HUES6 (cell line): ENCODE measurements at regions not wholly inside any gene's neighbourhood (a gene's known extent, or its start where the extent isn't known, plus 50 kb on each side); places are given as distances from the start of the nearest gene placed in this dataset.

ENCODE experiments used
- H3K27ac ChIP-seq: 2 replicates; pipeline ENCODE4 v1.7.0; 2013; ENCODE audit warnings: low read depth, mild to moderate bottlenecking, low read length, inconsistent platforms
- H3K27me3 ChIP-seq: 2 replicates; pipeline ENCODE4 v1.6.1; 2013; ENCODE audit warnings: low read length; ENCODE audit not compliant: control insufficient read depth, insufficient read depth
- H3K36me3 ChIP-seq: 2 replicates; pipeline ENCODE4 v1.6.1; 2013; ENCODE audit warnings: low read length; ENCODE audit not compliant: control insufficient read depth, insufficient read depth
- H3K4me1 ChIP-seq: 2 replicates; pipeline ENCODE4 v1.6.1; 2013; ENCODE audit warnings: low read length; ENCODE audit not compliant: control insufficient read depth, insufficient read depth
- H3K4me3 ChIP-seq: 2 replicates; pipeline ENCODE4 v1.5.1; 2013; ENCODE audit warnings: low read depth, low read length
- H3K9ac ChIP-seq: one replicate; pipeline ENCODE4 v1.6.1; 2013; ENCODE audit warnings: mild to moderate bottlenecking, low read length
- H3K9me3 ChIP-seq: 2 replicates; pipeline ENCODE4 v1.6.1; 2013; ENCODE audit warnings: low read depth, low read length; ENCODE audit not compliant: control insufficient read depth, insufficient read depth

- H3K36me3 ChIP-seq: no peaks in the 10 kb centered on the region
- no peaks in the 10 kb centered on the region for H3K4me1 ChIP-seq
- H3K9me3 ChIP-seq: peaks cover 3% of the 10 kb centered on the region; the same call in 1 of the 2 replicates
- no peak overlapping the region for H3K27ac ChIP-seq
- no peak overlapping the region for H3K9ac ChIP-seq
- no peak overlapping the region for H3K4me3 ChIP-seq
- no peaks in the 10 kb centered on the region; the same call in 1 of the 2 replicates for H3K27me3 ChIP-seq
Observed at GRCh38 chrX:20639115-20639514, 372.4 kb upstream of the RPS6KA3 start.

GRCh38 chrX:20637351-20637750, 370.6 kb upstream of the RPS6KA3 start:
- Histone ChIP-seq H3K9ac (no peak overlapping the region), H3K27ac (no peak overlapping the region), H3K4me3 (no peak overlapping the region), H3K27me3 (no peaks in the 10 kb centered on the region; the same call in 1 of the 2 replicates), H3K9me3 (peaks cover 3% of the 10 kb centered on the region; the same call in 1 of the 2 replicates), H3K36me3 (no peaks in the 10 kb centered on the region), H3K4me1 (no peaks in the 10 kb centered on the region)

GRCh38 chrX:20633451-20633850, 366.7 kb upstream of the RPS6KA3 start:
- no peak overlapping the region for H3K4me3 ChIP-seq
- H3K9ac ChIP-seq: no peak overlapping the region
- no peaks in the 10 kb centered on the region for H3K36me3 ChIP-seq
- H3K9me3 ChIP-seq: no peaks in the 10 kb centered on the region
- no peaks in the 10 kb centered on the region for H3K4me1 ChIP-seq
- H3K27ac ChIP-seq: no peak overlapping the region
- peaks cover 4% of the 10 kb centered on the region; the same call in 1 of the 2 replicates for H3K27me3 ChIP-seq

GRCh38 chrX:20623448-20623847, 356.7 kb upstream of the RPS6KA3 start:
- Histone ChIP-seq H3K4me3 (no peak overlapping the region), H3K27ac (no peak overlapping the region), H3K27me3 (peaks cover 8% of the 10 kb centered on the region; the same call in 1 of the 2 replicates), H3K9ac (no peak overlapping the region), H3K36me3 (no peaks in the 10 kb centered on the region), H3K9me3 (0 out of 2 replicates have a peak, but pooled peaks cover 3% of the 10 kb centered on the region), H3K4me1 (no peaks in the 10 kb centered on the region)

- H3K4me1 ChIP-seq: no peaks in the 10 kb centered on the region
- 0 out of 2 replicates have a peak, but pooled peaks cover 3% of the 10 kb centered on the region for H3K9me3 ChIP-seq
- no peak overlapping the region for H3K27ac ChIP-seq
Observed at GRCh38 chrX:20620306-20620705, 353.6 kb upstream of the RPS6KA3 start.

GRCh38 chrX:20609916-20610415, 343.3 kb upstream of the RPS6KA3 start:
- Histone ChIP-seq H3K9me3 (no peaks in the 10 kb centered on the region), H3K27ac (no peak overlapping the region), H3K4me1 (no peaks in the 10 kb centered on the region), H3K4me3 (no peak overlapping the region), H3K36me3 (no peaks in the 10 kb centered on the region), H3K27me3 (peaks cover 9% of the 10 kb centered on the region; the same call in 1 of the 2 replicates), H3K9ac (no peak overlapping the region)

More at GRCh38 chrX:20620306-20620705, 353.6 kb upstream of the RPS6KA3 start:
- peaks cover 3% of the 10 kb centered on the region; the same call in 1 of the 2 replicates for H3K27me3 ChIP-seq
- no peaks in the 10 kb centered on the region for H3K36me3 ChIP-seq
- H3K9ac ChIP-seq: no peak overlapping the region
- no peak overlapping the region for H3K4me3 ChIP-seq

- peaks cover 3% of the 10 kb centered on the region; the same call in 1 of the 2 replicates for H3K27me3 ChIP-seq
- H3K9me3 ChIP-seq: no peaks in the 10 kb centered on the region
- H3K27ac ChIP-seq: no peak overlapping the region
- no peaks in the 10 kb centered on the region for H3K4me1 ChIP-seq
- H3K9ac ChIP-seq: no peak overlapping the region
- no peak overlapping the region for H3K4me3 ChIP-seq
- H3K36me3 ChIP-seq: no peaks in the 10 kb centered on the region
Observed at GRCh38 chrX:20606831-20607230, 340.1 kb upstream of the RPS6KA3 start.

GRCh38 chrX:20596856-20597255, 330.1 kb upstream of the RPS6KA3 start:
- peaks cover 11% of the 10 kb centered on the region for H3K4me1 ChIP-seq
- no peaks in the 10 kb centered on the region for H3K9me3 ChIP-seq
- H3K9ac ChIP-seq: no peak overlapping the region
- no peak overlapping the region for H3K27ac ChIP-seq
- no peaks in the 10 kb centered on the region; the same call in 1 of the 2 replicates for H3K27me3 ChIP-seq
- H3K36me3 ChIP-seq: no peaks in the 10 kb centered on the region
- H3K4me3 ChIP-seq: no peak overlapping the region

- Histone ChIP-seq H3K9ac (no peak overlapping the region), H3K4me1 (peaks cover 11% of the 10 kb centered on the region), H3K4me3 (no peak overlapping the region), H3K27me3 (no peaks in the 10 kb centered on the region; the same call in 1 of the 2 replicates), H3K9me3 (no peaks in the 10 kb centered on the region), H3K36me3 (no peaks in the 10 kb centered on the region), H3K27ac (no peak overlapping the region)
Observed at GRCh38 chrX:20595928-20596575, 329.3 kb upstream of the RPS6KA3 start.

GRCh38 chrX:20594985-20595384, 328.3 kb upstream of the RPS6KA3 start:
- no peaks in the 10 kb centered on the region for H3K36me3 ChIP-seq
- H3K9me3 ChIP-seq: no peaks in the 10 kb centered on the region
- peaks cover 11% of the 10 kb centered on the region for H3K4me1 ChIP-seq
- H3K27me3 ChIP-seq: no peaks in the 10 kb centered on the region; the same call in 1 of the 2 replicates
- H3K4me3 ChIP-seq: no peak overlapping the region
- H3K27ac ChIP-seq: no peak overlapping the region
- no peak overlapping the region for H3K9ac ChIP-seq

GRCh38 chrX:20593836-20594235, 327.1 kb upstream of the RPS6KA3 start:
- H3K27ac ChIP-seq: no peak overlapping the region
- H3K9ac ChIP-seq: no peak overlapping the region
- H3K4me3 ChIP-seq: no peak overlapping the region
- no peaks in the 10 kb centered on the region for H3K36me3 ChIP-seq
- H3K9me3 ChIP-seq: no peaks in the 10 kb centered on the region; the same call in 1 of the 2 replicates
- H3K4me1 ChIP-seq: peaks cover 11% of the 10 kb centered on the region
- no peaks in the 10 kb centered on the region; the same call in 1 of the 2 replicates for H3K27me3 ChIP-seq
